NB4 (cell line): ENCODE measurements at regions not wholly inside any gene's neighbourhood (a gene's known extent, or its start where the extent isn't known, plus 50 kb on each side); places are given as distances from the start of the nearest gene placed in this dataset.

Experiments used
- MAX ChIP-seq: IDR thresholded peaks from 2 replicates; pipeline ENCODE4 v1.6.1; 2011; ENCODE audit warnings: low read depth, low read length
- POLR2A ChIP-seq: IDR thresholded peaks from 2 replicates; pipeline ENCODE4 v1.6.1; 2011; ENCODE audit warnings: mild to moderate bottlenecking; ENCODE audit not compliant: insufficient read length; ENCODE audit errors: extremely low read depth

- TF ChIP-seq MAX (no peak), POLR2A (no peak)
Measured at GRCh38 chr3:27985369-27986035, 255.9 kb upstream of the CMC1 start.
